GM12873 (cell line): ENCODE measurements at regions not wholly inside any gene's neighbourhood (a gene's known extent, or its start where the extent isn't known, plus 50 kb on each side); places are given as distances from the start of the nearest gene placed in this dataset.

Source experiments
- CTCF ChIP-seq: IDR thresholded peaks from 2 replicates; pipeline ENCODE4 v1.5.1; 2012; ENCODE audit warnings: low read depth, mild to moderate bottlenecking, moderate library complexity, low read length, control low read depth; ENCODE audit not compliant: insufficient read depth; ENCODE audit errors: missing control alignments

- TF ChIP-seq CTCF, result no peak
Observed at GRCh38 chr13:40181203-40181845, 485.1 kb downstream of the FOXO1 start.

GRCh38 chr13:40182591-40182990 is 483.9 kb downstream of the FOXO1 start:
- no peak for TF ChIP-seq CTCF

- no peak for TF ChIP-seq CTCF
Observed at GRCh38 chr13:40185414-40185813, 481.0 kb downstream of the FOXO1 start.

GRCh38 chr13:40186041-40186440 is 480.4 kb downstream of the FOXO1 start:
- no peak for TF ChIP-seq CTCF

- TF ChIP-seq CTCF, result no peak
Observed at GRCh38 chr13:40186626-40187323, 479.7 kb downstream of the FOXO1 start.

- no peak for TF ChIP-seq CTCF
Observed at GRCh38 chr13:40187324-40187795, 479.1 kb downstream of the FOXO1 start.

- TF ChIP-seq CTCF, result no peak
Observed at GRCh38 chr13:40187841-40188591, 478.4 kb downstream of the FOXO1 start.
